ENCODE measurements at regions not wholly inside any gene's neighbourhood (a gene's known extent, or its start where the extent isn't known, plus 50 kb on each side); places are given as distances from the start of the nearest gene placed in this dataset.
"Not testable (repeated sequence)": the region's sequence is repeated elsewhere in the genome, so short reads cannot be mapped to it uniquely, and the experiment has no call there.

GRCh38 chr3:20904671-20905070, 718.7 kb upstream of the SGO1 start:
- no peak for DNase-seq

- no peak for DNase-seq
Observed at GRCh38 chr3:20898962-20899361, 713.0 kb upstream of the SGO1 start.

GRCh38 chr3:20890111-20890519, 704.1 kb upstream of the SGO1 start:
- no peak for DNase-seq

GRCh38 chr3:20878691-20879090, 692.7 kb upstream of the SGO1 start:
- DNase-seq, result no peak

- DNase-seq, result no peak
Observed at GRCh38 chr3:20873235-20873634, 687.2 kb upstream of the SGO1 start.

GRCh38 chr3:20870106-20870899, 684.3 kb upstream of the SGO1 start:
- peak in 1 of 2 experiments; percentile 6 for DNase-seq

- DNase-seq, result no peak
Observed at GRCh38 chr3:20865803-20866202, 679.8 kb upstream of the SGO1 start.

- no peak for DNase-seq
Observed at GRCh38 chr3:20861454-20861853, 675.4 kb upstream of the SGO1 start.

GRCh38 chr3:20857636-20858035, 671.6 kb upstream of the SGO1 start:
- no peak for DNase-seq

GRCh38 chr3:20853890-20854289, 667.9 kb upstream of the SGO1 start:
- DNase-seq, result no peak

GRCh38 chr3:20852712-20853111, 666.7 kb upstream of the SGO1 start:
- DNase-seq, result no peak

- peak in 1 of 2 experiments; percentile 24 for DNase-seq
Observed at GRCh38 chr3:20849975-20850374, 664.0 kb upstream of the SGO1 start.

- no peak for DNase-seq
Observed at GRCh38 chr3:20846832-20847231, 660.8 kb upstream of the SGO1 start.

GRCh38 chr3:20846066-20846465, 660.1 kb upstream of the SGO1 start:
- peak in 1 of 2 experiments; percentile 14 for DNase-seq

- DNase-seq, result no peak
Observed at GRCh38 chr3:20844851-20845250, 658.8 kb upstream of the SGO1 start.

- peak in 1 of 2 experiments; percentile 27 for DNase-seq
Observed at GRCh38 chr3:20842594-20843436, 656.8 kb upstream of the SGO1 start.

- no peak for DNase-seq
Observed at GRCh38 chr3:20842002-20842401, 656.0 kb upstream of the SGO1 start.

GRCh38 chr3:20837676-20838302, 651.8 kb upstream of the SGO1 start:
- DNase-seq, result peak; percentile 47 to 83

- DNase-seq, result no peak
Observed at GRCh38 chr3:20836801-20837200, 650.8 kb upstream of the SGO1 start.

- DNase-seq, result no peak
Observed at GRCh38 chr3:20832963-20833362, 647.0 kb upstream of the SGO1 start.

- DNase-seq, result no peak
Observed at GRCh38 chr3:20822251-20822650, 636.2 kb upstream of the SGO1 start.

- not testable (repeated sequence) for DNase-seq
Observed at GRCh38 chr3:20820872-20821271, 634.9 kb upstream of the SGO1 start.

GRCh38 chr3:20811631-20812030, 625.6 kb upstream of the SGO1 start:
- no peak for DNase-seq

- DNase-seq, result no peak
Observed at GRCh38 chr3:20811006-20811405, 625.0 kb upstream of the SGO1 start.
